ENCODE measurements at regions not wholly inside any gene's neighbourhood (a gene's known extent, or its start where the extent isn't known, plus 50 kb on each side); places are given as distances from the start of the nearest gene placed in this dataset.

- H3K27me3 ChIP-seq (replicated peaks in 1 of 4; ENCODE audit: control insufficient read depth in 3 of 4, extremely low read depth in 1 of 4, insufficient read depth in 3 of 4, low read length in 3 of 4): no peaks in the 10 kb centered on the region
- H3K4me2 ChIP-seq (ENCODE audit: insufficient read depth in 1 of 2, low read depth in 2 of 2, low read length in 2 of 2): no peak overlapping the region
- no peaks in the 10 kb centered on the region for H3K36me3 ChIP-seq (ENCODE audit: control insufficient read depth in 2 of 4, insufficient read depth in 4 of 4, low read length in 3 of 4)
- no peak overlapping the region for H3K56ac ChIP-seq (replicated peaks; ENCODE audit: insufficient read length, low read depth, low read length)
- no peak overlapping the region for H3K4me3 ChIP-seq (ENCODE audit: extremely low read depth in 1 of 4, insufficient read depth in 2 of 4, low read depth in 3 of 4, low read length in 4 of 4)
- TF ChIP-seq BRCA1 (IDR thresholded peaks at IDR 0.05; ENCODE audit: low read depth, low read length): no peak
- no peak for TF ChIP-seq EP300 (IDR thresholded peaks at IDR 0.05; ENCODE audit: borderline replicate concordance in 1 of 2, low read depth in 2 of 2, low read length in 2 of 2)
- TF ChIP-seq, protein P1, sequence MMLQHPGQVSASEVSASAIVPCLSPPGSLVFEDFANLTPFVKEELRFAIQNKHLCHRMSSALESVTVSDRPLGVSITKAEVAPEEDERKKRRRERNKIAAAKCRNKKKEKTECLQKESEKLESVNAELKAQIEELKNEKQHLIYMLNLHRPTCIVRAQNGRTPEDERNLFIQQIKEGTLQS (IDR thresholded peaks at IDR 0.05; ENCODE audit: insufficient read depth, low read depth, low read length): no peak
- no peak for TF ChIP-seq SP2 (IDR thresholded peaks at IDR 0.05; ENCODE audit: low read length)
- no peak for TF ChIP-seq TCF12 (IDR thresholded peaks at IDR 0.05; ENCODE audit: low read depth, low read length)
- TF ChIP-seq ASH2L (IDR thresholded peaks at IDR 0.05; ENCODE audit: low read length): no peak
- no peak for TF ChIP-seq CEBPB (IDR thresholded peaks at IDR 0.05; ENCODE audit: low read depth, low read length)
- TF ChIP-seq SIRT6 (IDR thresholded peaks at IDR 0.05; ENCODE audit: low read length): no peak
- no peak for TF ChIP-seq TAF1 (IDR thresholded peaks at IDR 0.05; ENCODE audit: low read depth, low read length)
- no peak for TF ChIP-seq CTBP2 (IDR thresholded peaks at IDR 0.05; ENCODE audit: borderline replicate concordance, insufficient read depth, insufficient read length, low read length)
- no peak for TF ChIP-seq PHF8 (conservative IDR thresholded peaks at IDR 0.05; ENCODE audit: low read depth, low read length)
- no peak for TF ChIP-seq NANOG (IDR thresholded peaks at IDR 0.05; ENCODE audit: insufficient read depth, low read depth, low read length, poor library complexity, severe bottlenecking)
- no peak for TF ChIP-seq NRF1 (IDR thresholded peaks at IDR 0.05; ENCODE audit: low read depth, low read length)
- H4K8ac ChIP-seq (ENCODE audit: extremely low read depth, insufficient read depth, low read length): no peak overlapping the region
- no peak overlapping the region for H2AK5ac ChIP-seq (ENCODE audit: low read depth, low read length)
- H3K9me3 ChIP-seq (ENCODE audit: insufficient read depth in 2 of 2, low read depth in 1 of 2, low read length in 1 of 2): no peaks in the 10 kb centered on the region
- H2BK5ac ChIP-seq (ENCODE audit: low read depth, low read length): no peak overlapping the region
- H2BK20ac ChIP-seq (ENCODE audit: low read length): no peak overlapping the region
- no peak overlapping the region for H4K5ac ChIP-seq (ENCODE audit: insufficient read length, low read depth, low read length)
- H3K4me1 ChIP-seq (replicated peaks in 1 of 4; ENCODE audit: control insufficient read depth in 3 of 4, insufficient read depth in 4 of 4, low read length in 3 of 4): no peaks in the 10 kb centered on the region
- 0 out of 2 replicates have a peak overlapping the region, but pooled peaks have one; percentile 53 for H2AFZ ChIP-seq (ENCODE audit: low read length)
- no peak for DNase-seq (ENCODE audit: low read depth in 1 of 2, low spot score in 2 of 2)
- H3K4ac ChIP-seq (replicated peaks; ENCODE audit: insufficient read length, low read depth, low read length): no peak overlapping the region
- 76% methylated on average over 12 of the region's 12 CpGs; no CpG with 5 or more reads in 1 of the 2 experiments for WGBS, 2 experiments (ENCODE audit: extremely low coverage in 1 of 2, insufficient coverage in 1 of 2, insufficient read length in 1 of 2, insufficient replicate concordance in 2 of 2, low coverage in 1 of 2, low lambda C conversion rate in 2 of 2, missing lambda C conversion rate in 1 of 2)
- H4K91ac ChIP-seq (replicated peaks; ENCODE audit: insufficient read length, low read length): no peak overlapping the region
- H3K79me1 ChIP-seq (ENCODE audit: low read depth, low read length): no peaks in the 10 kb centered on the region
- H3K23ac ChIP-seq (ENCODE audit: insufficient read length): no peak overlapping the region
- CTCF ChIA-PET (ENCODE audit: partially characterized antibody): no interaction called here
- H3K27ac ChIP-seq (ENCODE audit: low read depth, low read length): no peak overlapping the region
- no peak for FAIRE-seq
- H3K18ac ChIP-seq (ENCODE audit: extremely low read depth, low read length): no peak overlapping the region
- no peaks in the 10 kb centered on the region for H3K23me2 ChIP-seq (ENCODE audit: low read depth, low read length)
- no peak overlapping the region for H3K14ac ChIP-seq (ENCODE audit: insufficient read length)
- H4K20me1 ChIP-seq (replicated peaks in 1 of 2; ENCODE audit: control insufficient read depth in 1 of 2, insufficient read depth in 2 of 2, low read length in 2 of 2): no peaks in the 10 kb centered on the region
- H3K79me2 ChIP-seq (ENCODE audit: control insufficient read depth in 1 of 2, insufficient read depth in 2 of 2, low read length in 2 of 2): no peaks in the 10 kb centered on the region
- H2BK120ac ChIP-seq (replicated peaks; ENCODE audit: low read depth, low read length): no peak overlapping the region
- POLR2A ChIA-PET (ENCODE audit: partially characterized antibody): interaction anchor here (0.5 kb wide), 1 partner anchor 41 kb away, joined by 3 read pairs; no protein-coding TSS in a partner anchor
- no peak overlapping the region for H2BK12ac ChIP-seq (ENCODE audit: low read depth, low read length)
- no peak overlapping the region for H2BK15ac ChIP-seq (ENCODE audit: low read length)
- H3K9ac ChIP-seq (replicated peaks in 1 of 4; ENCODE audit: extremely low read depth in 1 of 4, low read depth in 3 of 4, low read length in 3 of 4): no peak overlapping the region
Observed at GRCh38 chr2:106038601-106039375, 155.3 kb downstream of the UXS1 start.

Measured in H1 (cell line).